CD4-positive, alpha-beta memory T cell (primary cell): ENCODE measurements at regions not wholly inside any gene's neighbourhood (a gene's known extent, or its start where the extent isn't known, plus 50 kb on each side); places are given as distances from the start of the nearest gene placed in this dataset.

Experiments
- CTCF ChIA-PET: fragments of 350-600 bp; sonication (Branson Sonifier 250); formaldehyde crosslinking; loops from one replicate; lab custom pipeline; 2021; ENCODE audit warnings: inconsistent platforms; ENCODE audit not compliant: partially characterized antibody; lab: Charles Lee
- POLR2A ChIA-PET: fragments of 350-600 bp; sonication (Branson Sonifier 250); formaldehyde crosslinking; loops from one replicate; lab custom pipeline; 2021; ENCODE audit not compliant: partially characterized antibody; lab: Charles Lee
- DNase-seq, 5 donors: peaks; one replicate each; pipeline versions ENCODE4 v3.0.0 to v3.0.0-alpha.2; 2020 to 2022; ENCODE audit warnings: mixed read lengths in 1 of 5
- H3K27ac ChIP-seq: one replicate; pipeline ENCODE4 v1.7.0; 2013; ENCODE audit warnings: low read depth, low read length
- H3K27me3 ChIP-seq: 2 replicates; pipeline ENCODE4 v1.7.0; 2013; ENCODE audit warnings: mild to moderate bottlenecking, low read length, moderate library complexity; ENCODE audit not compliant: insufficient read depth
- H3K36me3 ChIP-seq: 2 replicates; pipeline ENCODE4 v1.7.0; 2013; ENCODE audit warnings: mild to moderate bottlenecking, low read length, moderate library complexity; ENCODE audit not compliant: insufficient read depth
- H3K4me1 ChIP-seq: 2 replicates; pipeline ENCODE4 v1.7.0; 2013; ENCODE audit warnings: mild to moderate bottlenecking, low read length, moderate library complexity; ENCODE audit not compliant: insufficient read depth
- H3K4me3 ChIP-seq, 2 donors: one replicate each; pipeline ENCODE4 v1.7.0; 2013; ENCODE audit warnings: low read length in 2 of 2, mild to moderate bottlenecking in 1 of 2
- H3K9me3 ChIP-seq, 2 donors: one replicate each; pipeline ENCODE4 v1.7.0; 2013; ENCODE audit warnings: low read length in 2 of 2, control low read depth in 1 of 2; ENCODE audit not compliant: control insufficient read depth in 1 of 2
- H3K27ac Mint-ChIP-seq, 7 donors: one replicate each; pipeline ENCODE4 v1.8.0; 2020 to 2021; ENCODE audit warnings: mixed read lengths in 7 of 7, mild to moderate bottlenecking in 6 of 7, inconsistent platforms in 3 of 7, moderate library complexity in 3 of 7
- H3K27me3 Mint-ChIP-seq, 2 donors: one replicate each; pipeline ENCODE4 v1.8.0; 2020 to 2021; ENCODE audit warnings: mixed read lengths in 2 of 2
- H3K36me3 Mint-ChIP-seq, 2 donors: one replicate each; pipeline ENCODE4 v1.8.0; 2020 to 2021; ENCODE audit warnings: mixed read lengths in 2 of 2, inconsistent platforms in 1 of 2, mild to moderate bottlenecking in 1 of 2
- H3K4me1 Mint-ChIP-seq, 4 donors: one replicate each; pipeline ENCODE4 v1.8.0; 2020 to 2021; ENCODE audit warnings: mixed read lengths in 4 of 4, mild to moderate bottlenecking in 1 of 4
- H3K4me3 Mint-ChIP-seq, 8 donors: one replicate each; pipeline ENCODE4 v1.8.0; 2020 to 2021; ENCODE audit warnings: mixed read lengths in 8 of 8, mild to moderate bottlenecking in 7 of 8, moderate library complexity in 6 of 8, inconsistent platforms in 3 of 8
- H3K9me3 Mint-ChIP-seq, 8 donors: one replicate each; pipeline ENCODE4 v1.8.0; 2020 to 2021; ENCODE audit warnings: mixed read lengths in 8 of 8, mild to moderate bottlenecking in 5 of 8, inconsistent platforms in 3 of 8, moderate library complexity in 1 of 8
- intact Hi-C: fragments of 100-400 bp; cut with micrococcal nuclease; formaldehyde crosslinking; loops from one replicate; pipeline ENCODE4 v1.15.1; 2023

DNA sequence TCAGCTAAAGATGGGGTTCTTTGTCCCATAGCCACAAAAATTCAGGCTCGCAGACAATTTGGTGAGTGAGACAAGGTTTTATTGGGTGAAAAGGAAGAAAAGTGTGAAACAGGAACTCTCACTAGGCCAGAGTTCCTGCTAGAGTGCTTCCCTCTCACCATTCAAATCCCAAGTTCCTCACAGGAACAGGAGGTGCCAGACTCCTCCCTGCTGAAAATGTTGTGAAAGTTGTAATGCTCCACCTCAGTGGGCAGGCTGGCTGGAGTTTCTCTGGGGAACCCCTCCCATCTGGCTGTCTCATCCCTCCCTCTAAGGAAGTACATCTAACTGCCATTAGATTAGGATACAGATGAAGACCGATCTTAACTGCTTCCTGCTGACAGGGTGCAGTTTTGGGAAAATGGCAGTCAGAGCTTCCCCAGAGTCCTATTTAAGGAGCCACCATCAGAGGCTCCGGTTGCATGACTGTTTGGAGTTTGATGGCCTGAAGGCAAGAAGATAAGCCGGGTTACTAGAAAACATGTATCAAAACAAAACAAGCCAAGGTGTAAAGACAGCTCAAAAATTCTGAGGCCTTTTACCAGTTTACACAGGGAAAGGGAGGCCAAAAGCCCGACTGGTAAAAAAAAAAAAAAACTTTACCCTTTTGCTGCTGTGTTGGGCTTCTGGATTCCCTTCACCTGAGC lies 127.6 kb downstream of the FSCB start:
- Mint-ChIP-seq H3K4me3 (no peak overlapping the region), H3K36me3 (no peaks in the 10 kb centered on the region), H3K27ac (no peak overlapping the region), H3K9me3 (peaks cover 2 to 30% (median 11%) of the 10 kb centered on the region in 8 donors), H3K4me1 (no peaks in the 10 kb centered on the region), H3K27me3 (no peaks in the 10 kb centered on the region)
- Histone ChIP-seq H3K27me3 (no peaks in the 10 kb centered on the region), H3K4me3 (no peak overlapping the region), H3K36me3 (no peaks in the 10 kb centered on the region), H3K27ac (no peak overlapping the region), H3K9me3 (no peaks in the 10 kb centered on the region), H3K4me1 (no peaks in the 10 kb centered on the region)
- ChIA-PET POLR2A (no interaction called here), CTCF (no interaction called here)
- DNase-seq: no peak
- intact Hi-C loops: no loop called here

DNA sequence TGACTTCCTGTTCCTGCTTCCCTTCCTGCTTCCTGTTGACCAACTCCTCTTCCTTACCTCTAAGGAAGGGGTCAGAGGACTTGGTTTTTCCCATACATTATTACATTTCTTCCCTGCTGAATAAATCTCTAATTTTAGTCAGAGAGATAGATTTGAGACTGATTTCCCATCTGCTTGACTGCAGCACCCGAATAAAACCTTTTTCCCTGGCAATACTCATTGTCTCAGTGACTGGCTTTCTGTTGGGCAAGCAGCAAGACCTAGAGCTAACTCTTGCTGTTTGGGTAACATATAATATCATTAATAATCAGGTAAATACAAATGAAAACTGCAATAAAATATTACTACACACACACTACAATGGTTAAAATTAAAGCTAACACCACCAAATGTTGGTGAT lies 132.2 kb downstream of the FSCB start:
- Histone ChIP-seq H3K27me3 (no peaks in the 10 kb centered on the region), H3K9me3 (no peaks in the 10 kb centered on the region), H3K4me1 (no peaks in the 10 kb centered on the region), H3K36me3 (no peaks in the 10 kb centered on the region), H3K27ac (no peak overlapping the region), H3K4me3 (no peak overlapping the region)
- H3K4me3 Mint-ChIP-seq: no peak overlapping the region
- H3K27ac Mint-ChIP-seq: no peak overlapping the region
- CTCF ChIA-PET: no interaction called here
- no peaks in the 10 kb centered on the region for H3K4me1 Mint-ChIP-seq
- POLR2A ChIA-PET: no interaction called here
- H3K27me3 Mint-ChIP-seq: no peaks in the 10 kb centered on the region
- no peak for DNase-seq
- intact Hi-C loops: no loop called here
- no peaks in the 10 kb centered on the region for H3K36me3 Mint-ChIP-seq
- H3K9me3 Mint-ChIP-seq: peaks cover 2 to 32% (median 15%) of the 10 kb centered on the region in 8 donors

DNA sequence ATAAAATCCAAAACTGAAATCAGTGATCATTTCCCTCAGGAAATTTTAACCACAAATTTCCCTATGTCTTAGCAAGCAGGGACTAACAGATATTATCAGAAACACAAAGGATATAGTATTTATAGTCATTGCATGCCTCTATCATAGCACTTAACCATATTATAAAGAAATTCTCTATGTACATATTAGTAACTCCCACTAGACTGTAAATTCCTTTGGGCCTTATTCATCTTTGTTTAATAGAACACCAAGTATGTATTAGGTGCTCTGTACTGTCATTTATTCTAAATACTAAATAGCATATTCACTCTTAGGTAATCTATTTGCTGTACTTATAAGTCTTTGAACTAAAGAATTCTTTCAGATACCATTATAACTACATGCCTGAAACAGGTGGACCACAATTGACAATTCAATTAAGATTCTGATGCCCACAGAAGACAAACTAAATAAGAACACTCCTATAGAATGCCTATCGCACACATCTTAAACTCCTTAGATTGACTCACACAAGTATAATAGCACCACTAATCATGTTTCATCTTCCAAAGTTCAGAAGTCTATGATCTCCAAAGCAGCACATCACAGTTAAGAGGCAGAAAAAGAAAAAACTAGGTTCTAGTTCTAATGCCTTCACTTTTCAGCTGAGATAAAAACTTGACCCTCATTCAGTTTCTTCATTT lies 134.1 kb downstream of the FSCB start:
- no peak for DNase-seq
- intact Hi-C loops: no loop called here
- no peaks in the 10 kb centered on the region for H3K27me3 Mint-ChIP-seq
- no peaks in the 10 kb centered on the region for H3K4me1 Mint-ChIP-seq
- Histone ChIP-seq H3K4me1 (no peaks in the 10 kb centered on the region), H3K4me3 (no peak overlapping the region), H3K9me3 (no peaks in the 10 kb centered on the region), H3K27ac (no peak overlapping the region), H3K27me3 (no peaks in the 10 kb centered on the region), H3K36me3 (no peaks in the 10 kb centered on the region)
- H3K9me3 Mint-ChIP-seq: peaks cover 2 to 31% (median 15%) of the 10 kb centered on the region in 8 donors
- H3K27ac Mint-ChIP-seq: no peak overlapping the region
- H3K4me3 Mint-ChIP-seq: no peak overlapping the region
- POLR2A ChIA-PET: no interaction called here
- H3K36me3 Mint-ChIP-seq: no peaks in the 10 kb centered on the region
- CTCF ChIA-PET: no interaction called here

DNA sequence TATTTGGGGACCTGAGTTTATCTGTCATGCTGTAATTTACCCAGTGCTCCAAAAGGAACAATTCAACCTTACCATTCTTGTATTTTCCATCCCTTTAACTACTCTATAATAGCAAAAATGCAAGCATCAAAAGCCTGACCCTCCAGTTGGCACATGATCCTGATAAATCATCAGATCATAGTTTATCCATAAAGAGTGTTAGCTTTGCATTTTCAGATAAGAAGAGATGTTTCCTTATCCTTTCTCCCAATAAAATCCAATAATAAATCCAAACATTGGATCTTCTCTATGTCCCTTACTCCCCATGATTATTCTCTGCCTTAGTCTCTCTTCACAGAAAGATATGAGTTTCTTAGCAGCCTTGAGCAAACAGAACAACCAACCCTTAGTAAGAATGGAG lies 134.9 kb downstream of the FSCB start:
- H3K9me3 ChIP-seq: no peaks in the 10 kb centered on the region
- H3K9me3 Mint-ChIP-seq: peaks cover 0 to 26% (median 10%) of the 10 kb centered on the region in 8 donors
- H3K27me3 ChIP-seq: no peaks in the 10 kb centered on the region
- DNase-seq: no peak
- no peak overlapping the region for H3K27ac ChIP-seq
- H3K4me1 Mint-ChIP-seq: no peaks in the 10 kb centered on the region
- H3K4me3 Mint-ChIP-seq: no peak overlapping the region
- H3K27me3 Mint-ChIP-seq: no peaks in the 10 kb centered on the region
- no peak overlapping the region for H3K27ac Mint-ChIP-seq
- no peaks in the 10 kb centered on the region for H3K36me3 Mint-ChIP-seq
- no peaks in the 10 kb centered on the region for H3K4me1 ChIP-seq
- POLR2A ChIA-PET: no interaction called here
- intact Hi-C loops: no loop called here
- CTCF ChIA-PET: no interaction called here
- no peak overlapping the region for H3K4me3 ChIP-seq
- H3K36me3 ChIP-seq: no peaks in the 10 kb centered on the region

DNA sequence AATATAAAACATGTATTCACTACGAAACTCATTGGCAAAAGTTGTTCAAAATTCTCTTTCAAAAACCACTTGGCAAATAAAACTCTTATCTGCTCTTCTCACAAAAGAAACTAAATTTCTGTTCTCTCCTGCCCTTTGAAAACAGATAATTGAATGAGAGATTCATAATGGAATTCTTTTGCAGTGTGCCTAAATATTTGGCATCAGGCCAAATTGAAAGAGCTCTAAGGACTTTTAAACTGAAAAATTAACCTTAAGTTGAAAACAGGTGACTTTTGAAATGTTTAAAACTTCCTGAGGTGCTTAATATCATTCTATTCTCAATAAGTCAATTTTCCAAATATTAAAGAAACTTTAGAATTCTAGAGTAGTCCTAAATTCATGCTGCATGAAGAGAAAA lies 136.4 kb downstream of the FSCB start:
- intact Hi-C loops: no loop called here
- CTCF ChIA-PET: no interaction called here

DNA sequence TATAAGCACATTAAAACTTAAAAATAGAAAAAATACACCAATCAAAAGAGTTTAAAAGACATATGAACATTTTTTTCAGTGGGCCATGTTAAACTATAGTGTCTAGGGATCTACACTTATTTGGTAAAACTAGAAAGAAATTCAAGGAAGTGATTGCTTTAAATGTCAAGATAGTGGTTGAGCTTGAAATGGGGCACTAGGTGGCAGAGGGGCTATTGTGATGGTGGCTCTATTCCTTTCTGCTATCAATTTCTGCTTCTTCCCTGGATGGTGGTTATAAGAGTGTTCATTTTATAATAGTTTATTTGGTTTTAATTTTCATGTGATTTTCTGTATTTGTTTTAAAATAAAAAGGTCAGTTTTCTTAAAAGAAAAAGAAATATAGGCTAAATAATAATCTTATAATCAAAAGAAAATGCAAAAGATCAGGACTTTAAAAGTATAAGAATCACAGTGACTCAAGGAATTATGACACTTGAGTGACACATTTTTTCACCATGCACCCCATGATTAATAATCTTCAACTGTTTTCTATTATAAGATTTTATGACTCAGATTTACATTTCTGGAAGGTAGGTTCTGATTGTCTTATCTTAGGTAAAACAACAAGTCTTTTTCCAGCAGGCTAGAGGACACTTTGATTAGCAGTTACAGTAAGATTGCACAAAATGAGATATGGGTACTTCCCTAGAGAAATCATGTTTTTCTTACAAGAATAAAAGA lies 137.5 kb downstream of the FSCB start:
- H3K27ac Mint-ChIP-seq: no peak overlapping the region
- no peak for DNase-seq
- peaks cover 2 to 12% (median 4%) of the 10 kb centered on the region in 8 donors for H3K9me3 Mint-ChIP-seq
- H3K27ac ChIP-seq: no peak overlapping the region
- H3K4me1 ChIP-seq: no peaks in the 10 kb centered on the region
- no peaks in the 10 kb centered on the region for H3K27me3 Mint-ChIP-seq
- POLR2A ChIA-PET: no interaction called here
- no peaks in the 10 kb centered on the region for H3K36me3 Mint-ChIP-seq
- intact Hi-C loops: no loop called here
- no peak overlapping the region for H3K4me3 ChIP-seq
- H3K4me1 Mint-ChIP-seq: no peaks in the 10 kb centered on the region
- no peaks in the 10 kb centered on the region for H3K36me3 ChIP-seq
- H3K27me3 ChIP-seq: no peaks in the 10 kb centered on the region
- no peak overlapping the region for H3K4me3 Mint-ChIP-seq
- H3K9me3 ChIP-seq: no peaks in the 10 kb centered on the region
- CTCF ChIA-PET: no interaction called here

More for the DNA sequence above, 136.4 kb downstream of the FSCB start:
- Mint-ChIP-seq H3K36me3 (no peaks in the 10 kb centered on the region), H3K4me3 (no peak overlapping the region), H3K9me3 (peaks cover 0 to 11% (median 8%) of the 10 kb centered on the region in 8 donors), H3K27ac (no peak overlapping the region), H3K4me1 (no peaks in the 10 kb centered on the region), H3K27me3 (no peaks in the 10 kb centered on the region)
- H3K36me3 ChIP-seq: no peaks in the 10 kb centered on the region
- H3K9me3 ChIP-seq: no peaks in the 10 kb centered on the region
- no peaks in the 10 kb centered on the region for H3K4me1 ChIP-seq
- no peak overlapping the region for H3K27ac ChIP-seq
- H3K27me3 ChIP-seq: no peaks in the 10 kb centered on the region
- no peak for DNase-seq
- no peak overlapping the region for H3K4me3 ChIP-seq
- POLR2A ChIA-PET: no interaction called here

DNA sequence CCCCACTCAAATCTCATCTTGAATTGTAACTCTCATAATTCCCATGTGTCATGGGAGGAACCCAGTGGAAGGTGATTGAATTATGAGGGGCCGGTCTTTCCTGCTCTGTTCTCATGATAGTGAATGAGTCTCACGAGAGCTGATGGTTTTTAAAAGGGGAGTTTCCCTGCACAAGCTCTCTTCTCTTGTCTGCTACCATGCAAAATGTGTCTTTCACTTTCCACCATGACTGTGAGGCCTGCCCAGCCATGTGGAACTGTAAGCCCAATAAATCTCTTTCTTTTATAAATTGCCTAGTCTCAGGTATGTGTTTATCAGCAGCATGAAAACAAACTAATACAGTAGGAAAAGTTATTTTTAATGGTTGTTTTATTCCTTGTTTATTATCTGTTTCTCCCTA lies 146.0 kb downstream of the FSCB start:
- no peak overlapping the region for H3K27ac Mint-ChIP-seq
- peaks cover 0 to 14% (median 4%) of the 10 kb centered on the region in 8 donors for H3K9me3 Mint-ChIP-seq
- H3K4me3 Mint-ChIP-seq: no peak overlapping the region
- no peak overlapping the region for H3K27ac ChIP-seq
- no peaks in the 10 kb centered on the region for H3K4me1 ChIP-seq
- H3K36me3 ChIP-seq: no peaks in the 10 kb centered on the region
- no peaks in the 10 kb centered on the region for H3K27me3 ChIP-seq
- no peaks in the 10 kb centered on the region for H3K27me3 Mint-ChIP-seq
- H3K9me3 ChIP-seq: no peaks in the 10 kb centered on the region
- DNase-seq: no peak
- intact Hi-C loops: no loop called here
- no peaks in the 10 kb centered on the region for H3K4me1 Mint-ChIP-seq
- POLR2A ChIA-PET: no interaction called here
- CTCF ChIA-PET: no interaction called here
- no peak overlapping the region for H3K4me3 ChIP-seq
- H3K36me3 Mint-ChIP-seq: no peaks in the 10 kb centered on the region
